ENCODE measurements at regions not wholly inside any gene's neighbourhood (a gene's known extent, or its start where the extent isn't known, plus 50 kb on each side); places are given as distances from the start of the nearest gene placed in this dataset.
"Not testable (repeated sequence)": the region's sequence is repeated elsewhere in the genome, so short reads cannot be mapped to it uniquely, and the experiment has no call there.

GRCh38 chr10:42690449-42691360 lies 52.3 kb upstream of the ZNF33B start:
- DNase-seq = peak; percentile 29

- peak; percentile 81 for DNase-seq
Observed at GRCh38 chr10:42691361-42692120, 53.2 kb upstream of the ZNF33B start.

GRCh38 chr10:42697926-42698325 lies 59.6 kb upstream of the ZNF33B start:
- DNase-seq = no peak

- no peak for DNase-seq
Observed at GRCh38 chr10:42707234-42707633, 68.9 kb upstream of the ZNF33B start.

- DNase-seq = not testable (repeated sequence)
Observed at GRCh38 chr10:42719339-42719738, 63.3 kb upstream of the BMS1 start.

- DNase-seq = no peak
Observed at GRCh38 chr10:42722575-42722974, 60.0 kb upstream of the BMS1 start.

- not testable (repeated sequence) for DNase-seq
Observed at GRCh38 chr10:42723549-42723948, 59.0 kb upstream of the BMS1 start.

GRCh38 chr10:42724660-42725059 lies 57.9 kb upstream of the BMS1 start:
- not testable (repeated sequence) for DNase-seq

- DNase-seq = no peak
Observed at GRCh38 chr10:42732266-42732665, 50.3 kb upstream of the BMS1 start.

Measured in NCI-H1105 (cell line).